H1 (cell line): ENCODE measurements at regions not wholly inside any gene's neighbourhood (a gene's known extent, or its start where the extent isn't known, plus 50 kb on each side); places are given as distances from the start of the nearest gene placed in this dataset.

Source experiments
- CTCF ChIA-PET: fragments of 300-600 bp; sonication (Branson Sonifier 250); formaldehyde crosslinking; loops from one replicate; lab custom pipeline; 2021; ENCODE audit not compliant: partially characterized antibody; lab: Charles Lee
- POLR2A ChIA-PET: fragments of 300-600 bp; sonication (Branson Sonifier 250); formaldehyde crosslinking; loops from one replicate; lab custom pipeline; 2021; ENCODE audit warnings: inconsistent platforms; ENCODE audit not compliant: partially characterized antibody; lab: Charles Lee
- DNase-seq, 2 experiments: peaks; one replicate each; pipeline versions ENCODE4 v3.0.0 to v3.0.0-alpha.2; 2010 to 2022; ENCODE audit warnings: low spot score in 2 of 2, low read depth in 1 of 2, mixed read lengths in 1 of 2
- FAIRE-seq: peaks from 2 replicates; lab custom pipeline; 2011; peaks lifted over from hg19 to GRCh38; lab: Jason Lieb, UNC
- H2AFZ ChIP-seq: 2 replicates; pipeline ENCODE4 v1.8.1; 2012; ENCODE audit warnings: low read length, inconsistent platforms
- H2AK5ac ChIP-seq: 2 replicates; pipeline ENCODE4 v1.6.1; 2013; ENCODE audit warnings: low read depth, low read length
- H2BK120ac ChIP-seq: replicated peaks from 2 replicates; pipeline ENCODE3; 2013; ENCODE audit warnings: low read depth, low read length, inconsistent platforms
- H2BK12ac ChIP-seq: 2 replicates; pipeline ENCODE4 v1.6.1; 2013; ENCODE audit warnings: low read depth, low read length
- H2BK15ac ChIP-seq: 2 replicates; pipeline ENCODE4 v1.6.1; 2013; ENCODE audit warnings: low read length
- H2BK20ac ChIP-seq: 2 replicates; pipeline ENCODE4 v1.6.1; 2013; ENCODE audit warnings: low read length
- H2BK5ac ChIP-seq: 2 replicates; pipeline ENCODE4 v1.6.1; 2013; ENCODE audit warnings: low read depth, low read length
- H3K14ac ChIP-seq: 2 replicates; pipeline ENCODE4 v1.6.1; 2013; ENCODE audit warnings: inconsistent platforms; ENCODE audit not compliant: insufficient read length
- H3K18ac ChIP-seq: 2 replicates; pipeline ENCODE4 v1.6.1; 2013; ENCODE audit warnings: low read length; ENCODE audit errors: extremely low read depth
- H3K23ac ChIP-seq: 2 replicates; pipeline ENCODE4 v1.6.1; 2013; ENCODE audit warnings: inconsistent platforms; ENCODE audit not compliant: insufficient read length
- H3K23me2 ChIP-seq: 2 replicates; pipeline ENCODE4 v1.6.1; 2013; ENCODE audit warnings: low read depth, low read length
- H3K27ac ChIP-seq: 2 replicates; pipeline ENCODE4 v1.6.1; 2011; ENCODE audit warnings: low read depth, low read length, inconsistent platforms
- H3K27me3 ChIP-seq, 4 experiments: replicated peaks in 1 of 4; 1 replicate in 1 of 4; 2 replicates in 3 of 4; pipeline versions ENCODE4 v1.6.1 to v1.8.1; 2011 to 2013; ENCODE audit warnings: low read length in 3 of 4, mild to moderate bottlenecking in 3 of 4, inconsistent platforms in 2 of 4, mixed read lengths in 2 of 4, moderate library complexity in 1 of 4; ENCODE audit not compliant: control insufficient read depth in 3 of 4, insufficient read depth in 3 of 4; ENCODE audit errors: extremely low read depth in 1 of 4
- H3K36me3 ChIP-seq, 4 experiments: 2 replicates each; pipeline versions ENCODE4 v1.6.1 to v1.8.1; 2011 to 2013; ENCODE audit warnings: mild to moderate bottlenecking in 4 of 4, low read length in 3 of 4, moderate library complexity in 2 of 4, control low read depth in 1 of 4, inconsistent platforms in 1 of 4; ENCODE audit not compliant: insufficient read depth in 4 of 4, control insufficient read depth in 2 of 4
- H3K4ac ChIP-seq: replicated peaks from 2 replicates; pipeline ENCODE3; 2013; ENCODE audit warnings: low read length, low read depth, mixed read lengths, inconsistent platforms; ENCODE audit not compliant: insufficient read length
- H3K4me1 ChIP-seq, 4 experiments: replicated peaks in 1 of 4; 1 replicate in 1 of 4; 2 replicates in 3 of 4; pipeline versions ENCODE4 v1.6.1 to v1.8.1; 2011 to 2013; ENCODE audit warnings: low read length in 3 of 4, inconsistent platforms in 2 of 4, mixed read lengths in 1 of 4; ENCODE audit not compliant: insufficient read depth in 4 of 4, control insufficient read depth in 3 of 4
- H3K4me2 ChIP-seq, 2 experiments: 2 replicates each; pipeline versions ENCODE4 v1.6.1 to v1.8.1; 2011 to 2013; ENCODE audit warnings: low read depth in 2 of 2, low read length in 2 of 2, control low read depth in 1 of 2, inconsistent platforms in 1 of 2, mild to moderate bottlenecking in 1 of 2; ENCODE audit not compliant: insufficient read depth in 1 of 2
- H3K4me3 ChIP-seq, 4 experiments: fragments of 200-600, 300-600 bp in 1 of 4; sonication (generic), shearing (Covaris generic), sonication (Bioruptor Twin) in 1 of 4; 2 replicates each; pipeline versions ENCODE4 v1.5.1 to v1.8.1; 2011 to 2016; ENCODE audit warnings: low read length in 4 of 4, low read depth in 3 of 4, control low read depth in 2 of 4, inconsistent platforms in 2 of 4, mild to moderate bottlenecking in 2 of 4, mixed read lengths in 1 of 4, moderate library complexity in 1 of 4; ENCODE audit not compliant: insufficient read depth in 2 of 4; ENCODE audit errors: extremely low read depth in 1 of 4
- H3K56ac ChIP-seq: replicated peaks from 2 replicates; pipeline ENCODE3; 2013; ENCODE audit warnings: low read depth, mild to moderate bottlenecking, mixed read lengths, low read length, inconsistent platforms; ENCODE audit not compliant: insufficient read length
- H3K79me1 ChIP-seq: 2 replicates; pipeline ENCODE4 v1.6.1; 2013; ENCODE audit warnings: low read depth, low read length, control low read depth
- H3K79me2 ChIP-seq, 2 experiments: 2 replicates each; pipeline versions ENCODE4 v1.6.1 to v1.8.1; 2012 to 2013; ENCODE audit warnings: low read length in 2 of 2, mild to moderate bottlenecking in 2 of 2, inconsistent platforms in 1 of 2; ENCODE audit not compliant: insufficient read depth in 2 of 2, control insufficient read depth in 1 of 2
- H3K9ac ChIP-seq, 4 experiments: replicated peaks in 1 of 4; 1 replicate in 1 of 4; 2 replicates in 3 of 4; pipeline versions ENCODE4 v1.6.1 to v1.8.1; 2011 to 2013; ENCODE audit warnings: low read depth in 3 of 4, low read length in 3 of 4, control low read depth in 2 of 4, mild to moderate bottlenecking in 2 of 4, moderate library complexity in 2 of 4, inconsistent platforms in 1 of 4; ENCODE audit errors: extremely low read depth in 1 of 4
- H3K9me3 ChIP-seq, 2 experiments: 2 replicates each; pipeline versions ENCODE4 v1.6.1 to v1.8.1; 2012 to 2013; ENCODE audit warnings: mild to moderate bottlenecking in 2 of 2, moderate library complexity in 2 of 2, control low read depth in 1 of 2, inconsistent platforms in 1 of 2, low read depth in 1 of 2, low read length in 1 of 2, mixed read lengths in 1 of 2; ENCODE audit not compliant: insufficient read depth in 2 of 2
- H4K20me1 ChIP-seq, 2 experiments: replicated peaks in 1 of 2; 2 replicates each; pipeline versions ENCODE3 to v1.8.1; 2011 to 2013; ENCODE audit warnings: inconsistent platforms in 2 of 2, low read length in 2 of 2, mild to moderate bottlenecking in 1 of 2; ENCODE audit not compliant: insufficient read depth in 2 of 2, control insufficient read depth in 1 of 2
- H4K5ac ChIP-seq: 2 replicates; pipeline ENCODE4 v1.6.1; 2013; ENCODE audit warnings: low read length, low read depth, mixed read lengths, inconsistent platforms; ENCODE audit not compliant: insufficient read length
- H4K8ac ChIP-seq: 2 replicates; pipeline ENCODE4 v1.8.0; 2013; ENCODE audit warnings: mild to moderate bottlenecking, moderate library complexity, low read length, inconsistent platforms; ENCODE audit not compliant: insufficient read depth; ENCODE audit errors: extremely low read depth
- H4K91ac ChIP-seq: replicated peaks from 2 replicates; pipeline ENCODE3; 2013; ENCODE audit warnings: low read length, mixed read lengths, inconsistent platforms; ENCODE audit not compliant: insufficient read length
- ATF3 ChIP-seq: IDR thresholded peaks from 2 replicates; pipeline ENCODE4 v1.6.1; 2011; ENCODE audit warnings: low read depth, mild to moderate bottlenecking, low read length; ENCODE audit not compliant: insufficient read depth
- BACH1 ChIP-seq: IDR thresholded peaks from 2 replicates; pipeline ENCODE4 v1.6.1; 2012; ENCODE audit warnings: low read length, improper control_type of control experiment
- BRCA1 ChIP-seq: IDR thresholded peaks from 2 replicates; pipeline ENCODE4 v1.6.1; 2012; ENCODE audit warnings: low read depth, low read length, improper control_type of control experiment
- CEBPB ChIP-seq: IDR thresholded peaks from 2 replicates; pipeline ENCODE4 v1.6.1; 2012; ENCODE audit warnings: low read depth, low read length
- CHD1 ChIP-seq: IDR thresholded peaks from 2 replicates; pipeline ENCODE4 v1.6.1; 2012; ENCODE audit warnings: low read depth, low read length, improper control_type of control experiment
- HDAC2 ChIP-seq, 2 experiments: fragments of 300-600 bp in 1 of 2; sonication (generic) in 1 of 2; IDR thresholded peaks; 2 replicates each; pipeline ENCODE4 v1.6.1; 2011 to 2012; ENCODE audit warnings: low read depth in 2 of 2, low read length in 2 of 2, mild to moderate bottlenecking in 2 of 2, moderate library complexity in 2 of 2, borderline replicate concordance in 1 of 2, inconsistent platforms in 1 of 2
- MAFK ChIP-seq: IDR thresholded peaks from 2 replicates; pipeline ENCODE4 v1.6.1; 2012; ENCODE audit warnings: low read depth, mild to moderate bottlenecking, improper control_type of control experiment, low read length
- MAX ChIP-seq: IDR thresholded peaks from 2 replicates; pipeline ENCODE4 v1.6.1; 2012; ENCODE audit warnings: inconsistent platforms
- PHF8 ChIP-seq: fragments of 200-600 bp; sonication (generic); conservative IDR thresholded peaks from 2 replicates; pipeline ENCODE4 v1.7.1; 2012; ENCODE audit warnings: low read depth, mild to moderate bottlenecking, inconsistent platforms, low read length, moderate library complexity
- POLR2A ChIP-seq, 2 experiments: IDR thresholded peaks; 1 replicate in 1 of 2; 2 replicates in 1 of 2; pipeline ENCODE4 v1.6.1; 2011; ENCODE audit warnings: low read depth in 2 of 2, low read length in 2 of 2, mild to moderate bottlenecking in 2 of 2; ENCODE audit errors: control extremely low read depth in 1 of 2
- POLR2AphosphoS5 ChIP-seq: IDR thresholded peaks from 2 replicates; pipeline ENCODE4 v1.6.1; 2011; ENCODE audit warnings: low read depth, low read length
- RBBP5 ChIP-seq: IDR thresholded peaks from 2 replicates; pipeline ENCODE4 v1.7.1; 2012; ENCODE audit warnings: low read depth, mild to moderate bottlenecking, inconsistent platforms, low read length, moderate library complexity, borderline replicate concordance
- RFX5 ChIP-seq: IDR thresholded peaks from 2 replicates; pipeline ENCODE4 v1.6.1; 2011; ENCODE audit warnings: low read depth, low read length, improper control_type of control experiment, borderline replicate concordance
- SP2 ChIP-seq: IDR thresholded peaks from 2 replicates; pipeline ENCODE4 v1.6.1; 2012; ENCODE audit warnings: mild to moderate bottlenecking, low read length, inconsistent platforms
- TAF7 ChIP-seq: optimal IDR thresholded peaks from 2 replicates; pipeline ENCODE3; 2011; ENCODE audit warnings: low read depth, mild to moderate bottlenecking, inconsistent platforms, low read length, moderate library complexity, borderline replicate concordance
- WGBS, 2 experiments: shearing (Covaris generic) in 1 of 2; methylation state at CpG; one replicate each; pipeline versions ENCODE4 v1.1.6 to v1.1.7; 2013 to 2015; ENCODE audit warnings: low lambda C conversion rate in 2 of 2, mixed read lengths in 2 of 2, inconsistent platforms in 1 of 2, low coverage in 1 of 2, missing lambda C conversion rate in 1 of 2; ENCODE audit not compliant: insufficient replicate concordance in 2 of 2, insufficient coverage in 1 of 2, insufficient read length in 1 of 2; ENCODE audit errors: extremely low coverage in 1 of 2, missing lambda C conversion rate in 1 of 2; 5-methylcytosine and 5-hydroxymethylcytosine counted together

- no peak for FAIRE-seq
- Histone ChIP-seq H3K4me2 (no peak overlapping the region), H3K18ac (no peak overlapping the region), H3K23me2 (no peaks in the 10 kb centered on the region), H3K14ac (no peak overlapping the region), H4K8ac (no peak overlapping the region), H2BK20ac (no peak overlapping the region), H2BK5ac (no peak overlapping the region), H2BK120ac (no peak overlapping the region), H3K9ac (no peak overlapping the region), H3K23ac (no peak overlapping the region), H2BK15ac (no peak overlapping the region), H4K20me1 (no peaks in the 10 kb centered on the region), H4K5ac (no peak overlapping the region), H3K36me3 (no peaks in the 10 kb centered on the region), H3K4ac (no peak overlapping the region), H3K4me1 (no peaks in the 10 kb centered on the region), H3K9me3 (no peaks in the 10 kb centered on the region), H3K27ac (no peak overlapping the region), H3K4me3 (no peak overlapping the region), H4K91ac (no peak overlapping the region), H3K27me3 (no peaks in the 10 kb centered on the region), H3K79me1 (no peaks in the 10 kb centered on the region), H2BK12ac (no peak overlapping the region), H2AK5ac (no peak overlapping the region; the same call in 1 of the 2 replicates), H3K56ac (no peak overlapping the region), H3K79me2 (no peaks in the 10 kb centered on the region), H2AFZ (no peak overlapping the region; the same call in 1 of the 2 replicates)
- POLR2A ChIA-PET: interaction anchor here (0.9 kb wide), 1 partner anchor 187 kb away, joined by 3 read pairs; the partner anchor contains the start of gene SLC16A7
- CTCF ChIA-PET: interaction anchor here (0.6 to 1.7 kb wide), 6 partner anchors 10 to 1588 kb away, joined by 3 to 6 read pairs (median 4); no protein-coding TSS in a partner anchor
- no peak for DNase-seq
- no peak for TF ChIP-seq TAF7
- no peak for TF ChIP-seq CHD1
- TF ChIP-seq POLR2A (IDR thresholded peaks at IDR 0.05; ENCODE audit: control extremely low read depth in 1 of 2, low read depth in 2 of 2, low read length in 2 of 2): no peak
- no peak for TF ChIP-seq PHF8
- TF ChIP-seq HDAC2 (IDR thresholded peaks at IDR 0.05; ENCODE audit: borderline replicate concordance in 1 of 2, low read depth in 2 of 2, low read length in 2 of 2): no peak
- TF ChIP-seq RFX5: no peak
- TF ChIP-seq MAX: no peak
- TF ChIP-seq POLR2AphosphoS5: no peak
- TF ChIP-seq BRCA1: no peak
- no peak for TF ChIP-seq SP2
- TF ChIP-seq MAFK: no peak
- TF ChIP-seq ATF3: no peak
- no peak for TF ChIP-seq RBBP5
- TF ChIP-seq CEBPB: no peak
- no peak for TF ChIP-seq BACH1
- WGBS, 2 experiments: 91% methylated on average over 1 of the region's 1 CpG; no CpG with 5 or more reads in 1 of the 2 experiments
These were observed 187.4 kb upstream of the SLC16A7 start for GRCh38 chr12:59408431-59408830.
